ENCODE measurements at regions not wholly inside any gene's neighbourhood (a gene's known extent, or its start where the extent isn't known, plus 50 kb on each side); places are given as distances from the start of the nearest gene placed in this dataset.
"Not testable (repeated sequence)": the region's sequence is repeated elsewhere in the genome, so short reads cannot be mapped to it uniquely, and the experiment has no call there.

DNA sequence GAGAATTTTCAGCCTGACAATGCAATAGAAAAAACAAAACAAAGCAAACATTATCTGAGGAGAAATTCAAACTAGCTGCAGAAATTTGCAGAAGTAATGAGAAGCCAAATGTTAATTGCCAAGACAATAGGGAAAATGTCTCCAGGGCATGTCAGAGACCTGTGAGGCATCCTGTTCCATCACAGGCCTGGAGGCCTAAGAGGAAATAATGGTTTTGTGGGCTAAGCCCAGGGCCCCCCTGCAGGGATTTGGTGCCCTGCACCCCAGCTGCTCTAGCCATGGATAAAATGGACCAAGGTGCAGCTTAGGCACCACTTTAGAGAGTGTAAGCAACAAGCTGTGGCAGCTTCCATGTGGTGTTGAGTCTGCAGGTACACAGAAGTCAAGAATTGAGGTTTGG, 401.2 kb upstream of the NECTIN3 start:
- DNase-seq (ENCODE audit: low read depth, low spot score): no peak

DNA sequence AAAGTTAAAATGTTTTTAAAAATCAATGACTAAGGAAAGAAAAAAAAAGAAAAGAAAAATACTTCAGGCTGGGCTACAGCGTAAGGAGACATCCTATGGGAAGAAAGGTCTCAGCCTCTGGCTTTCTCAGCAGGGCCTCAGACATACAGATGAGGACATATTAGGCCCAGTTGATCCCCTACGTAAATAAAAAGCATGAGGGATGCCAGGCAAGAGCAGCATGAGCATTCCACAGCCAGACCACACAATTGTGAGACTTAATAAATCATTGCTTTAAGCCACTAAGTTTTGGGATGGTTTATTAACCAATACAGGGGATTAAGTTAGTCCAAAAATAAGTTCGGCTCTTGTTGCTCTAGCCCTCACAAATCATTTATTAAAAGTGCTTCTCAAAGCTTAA, 394.1 kb upstream of the NECTIN3 start:
- DNase-seq (ENCODE audit: low read depth, low spot score): peak; percentile 27

DNA sequence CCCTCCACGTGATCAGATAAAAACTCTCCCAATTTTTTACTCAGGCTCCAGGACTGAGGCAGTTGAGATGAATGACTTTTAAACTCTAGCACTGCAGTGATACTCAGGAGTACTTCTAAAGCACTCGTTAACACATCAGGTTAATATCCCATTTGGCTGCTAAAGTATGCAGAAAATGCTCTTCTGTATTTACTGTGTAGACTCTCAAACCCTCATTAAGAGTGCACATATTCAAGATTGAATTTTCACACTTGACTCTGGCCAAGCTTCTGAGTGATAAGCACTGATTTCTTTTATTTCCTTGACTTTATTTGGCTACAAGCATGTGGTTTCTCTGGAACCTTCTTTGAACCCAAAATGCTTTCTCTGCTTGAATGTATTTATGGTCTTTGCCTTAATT, 392.3 kb upstream of the NECTIN3 start:
- no peak for DNase-seq (ENCODE audit: low read depth, low spot score)

DNA sequence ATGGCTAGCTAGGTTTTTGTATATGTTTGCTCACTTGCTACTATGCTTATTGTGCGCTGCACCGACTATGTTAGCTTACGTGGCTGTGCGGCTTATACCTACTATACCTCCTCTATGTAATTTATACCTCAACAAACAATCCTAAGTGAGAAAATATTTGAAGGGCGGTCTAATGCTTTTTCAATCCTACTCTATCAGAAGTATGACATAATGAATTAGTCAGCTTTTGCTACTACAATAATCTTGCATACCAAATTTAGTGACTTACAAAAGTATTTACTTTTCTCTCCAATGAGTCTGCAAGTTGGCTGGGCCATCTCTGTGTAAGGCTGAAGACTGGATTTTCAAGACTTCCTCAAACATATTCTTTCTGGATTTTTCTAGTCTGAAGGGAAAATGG, 391.2 kb upstream of the NECTIN3 start:
- DNase-seq (ENCODE audit: low read depth, low spot score): no peak

DNA sequence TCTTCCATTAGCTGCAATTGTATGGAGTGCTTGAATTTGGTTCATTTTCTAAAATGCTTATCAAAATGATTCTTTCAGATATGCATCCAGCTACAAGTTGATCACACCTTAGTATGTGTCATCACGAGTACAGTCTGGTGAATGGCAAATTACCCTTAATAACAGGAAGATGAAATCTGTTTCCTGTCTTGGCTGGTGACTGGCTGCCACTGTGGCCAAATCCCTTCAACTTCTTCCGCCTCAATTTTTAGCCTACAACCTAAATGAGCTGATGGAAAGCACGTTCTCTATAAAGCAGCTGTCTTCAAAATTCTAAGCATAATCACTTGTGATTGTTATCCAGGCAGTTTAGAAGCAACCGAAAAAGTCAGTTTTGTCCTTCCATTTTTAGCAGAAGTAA, 387.1 kb upstream of the NECTIN3 start:
- no peak for DNase-seq (ENCODE audit: low read depth, low spot score)

DNA sequence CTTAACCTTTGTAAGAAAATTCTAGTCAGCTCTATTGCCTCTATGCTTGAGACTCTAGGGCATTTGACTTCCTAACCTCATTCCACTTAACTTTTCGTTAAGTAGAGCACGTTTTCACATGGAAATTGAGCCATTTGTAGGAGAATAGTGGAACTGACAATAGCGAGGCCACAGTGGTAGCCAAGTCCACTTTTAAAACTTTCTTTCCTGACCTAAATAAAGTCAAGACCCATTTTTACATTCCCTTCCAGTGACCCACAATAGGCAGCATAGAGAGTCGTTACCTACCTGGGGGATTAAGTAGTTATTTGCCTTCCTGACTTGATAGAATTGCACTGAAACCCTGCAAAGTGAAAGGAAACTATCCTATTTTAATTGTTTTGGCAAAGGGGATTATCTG, 386.0 kb upstream of the NECTIN3 start:
- DNase-seq (ENCODE audit: low read depth, low spot score): no peak

DNA sequence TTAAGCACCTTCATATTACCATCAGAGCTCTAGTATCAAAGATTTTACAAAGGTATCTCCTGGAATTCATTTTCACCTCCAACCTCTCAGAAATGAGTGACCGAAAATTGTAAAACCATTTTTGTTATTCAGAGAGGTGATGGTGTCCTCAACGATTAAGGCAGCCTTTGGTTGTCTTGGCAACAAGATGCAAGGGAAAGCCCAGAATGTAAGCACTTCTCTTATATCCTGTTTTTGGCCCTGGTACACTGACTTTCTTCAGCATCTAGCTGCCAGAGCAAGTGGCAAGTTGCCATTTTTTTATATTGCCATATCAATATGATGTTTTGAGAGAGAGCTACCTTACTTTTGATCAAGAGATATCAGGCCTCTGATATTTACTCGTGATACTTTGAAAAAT, 384.9 kb upstream of the NECTIN3 start:
- DNase-seq (ENCODE audit: low read depth, low spot score): no peak

DNA sequence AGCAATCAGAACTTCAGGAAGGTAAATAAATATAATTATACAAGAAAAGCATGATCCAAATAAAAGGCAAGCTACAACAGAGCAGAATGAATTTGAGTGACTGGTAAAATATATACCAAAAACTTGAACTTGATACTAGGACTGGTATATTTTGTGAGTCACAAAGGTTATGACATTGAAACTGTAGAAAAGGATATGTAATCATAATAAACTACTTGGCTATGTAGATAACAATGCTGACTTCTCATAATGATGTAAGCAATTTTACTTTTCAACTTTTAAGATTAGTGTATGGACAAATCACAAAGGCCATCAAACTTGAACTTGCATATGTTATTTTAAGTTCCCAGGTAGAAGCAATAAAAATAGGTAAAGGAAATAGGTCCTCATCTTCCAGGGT, 384.5 kb upstream of the NECTIN3 start:
- no peak for DNase-seq (ENCODE audit: low read depth, low spot score)

DNA sequence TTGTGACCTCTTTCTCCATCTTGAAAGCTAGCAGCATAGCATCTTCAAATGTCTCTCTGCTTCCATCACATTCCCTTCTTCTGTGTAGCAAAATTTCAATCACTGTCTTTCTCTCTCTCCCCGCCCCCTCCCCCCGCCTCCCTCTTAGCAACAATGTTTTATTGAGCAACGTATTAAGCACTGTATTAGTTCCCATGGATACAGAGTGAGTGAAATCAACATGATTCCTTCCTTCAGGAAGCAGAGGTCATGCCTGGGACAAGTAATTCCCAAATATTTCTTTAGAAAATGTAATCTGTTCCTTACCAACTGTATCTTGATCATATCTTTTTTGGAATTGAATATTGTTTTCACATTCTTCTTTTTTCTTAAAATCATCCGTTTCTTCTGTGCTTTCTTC, 373.7 kb upstream of the NECTIN3 start:
- DNase-seq (ENCODE audit: low read depth, low spot score): no peak

DNA sequence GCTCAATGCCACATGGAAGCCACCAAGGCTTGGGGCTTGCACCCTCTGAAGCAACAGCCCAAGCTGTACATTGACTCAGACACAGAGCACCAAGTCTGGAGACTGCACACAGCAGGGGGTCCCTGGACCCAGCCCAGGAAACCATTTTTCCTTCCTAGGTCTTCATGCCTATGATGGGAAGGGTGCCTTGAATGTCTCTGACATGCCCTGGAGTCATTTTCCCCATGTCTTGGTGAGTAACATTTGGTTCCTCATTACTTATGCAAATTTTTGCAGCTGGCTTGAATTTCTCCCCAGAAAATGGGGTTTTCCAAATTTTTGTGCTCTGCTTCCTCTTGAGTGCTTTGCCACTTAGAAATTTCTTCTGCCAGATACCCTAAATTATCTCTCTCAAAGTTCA, 367.3 kb upstream of the NECTIN3 start:
- DNase-seq (ENCODE audit: low read depth, low spot score): not testable (repeated sequence)

DNA sequence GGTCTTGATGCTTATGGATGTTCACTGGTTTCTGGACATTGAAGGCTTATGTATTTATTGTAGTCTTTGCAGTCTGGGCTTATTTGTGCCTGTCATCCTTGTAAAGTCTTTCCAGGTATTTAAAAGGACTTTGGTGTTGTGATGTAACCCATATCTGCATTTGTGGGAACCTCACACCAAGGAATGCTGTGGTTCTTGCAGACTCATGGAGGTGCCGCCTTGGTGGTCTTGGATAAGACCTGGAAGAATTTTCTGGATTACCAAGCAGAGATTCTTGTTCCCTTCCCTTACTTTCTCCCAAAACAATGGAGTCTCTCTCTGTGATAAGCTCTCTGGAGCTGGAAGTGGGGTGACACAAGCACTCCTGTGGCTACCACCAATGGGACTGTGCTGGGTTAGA, 363.5 kb upstream of the NECTIN3 start:
- no peak for DNase-seq (ENCODE audit: low read depth, low spot score)

DNA sequence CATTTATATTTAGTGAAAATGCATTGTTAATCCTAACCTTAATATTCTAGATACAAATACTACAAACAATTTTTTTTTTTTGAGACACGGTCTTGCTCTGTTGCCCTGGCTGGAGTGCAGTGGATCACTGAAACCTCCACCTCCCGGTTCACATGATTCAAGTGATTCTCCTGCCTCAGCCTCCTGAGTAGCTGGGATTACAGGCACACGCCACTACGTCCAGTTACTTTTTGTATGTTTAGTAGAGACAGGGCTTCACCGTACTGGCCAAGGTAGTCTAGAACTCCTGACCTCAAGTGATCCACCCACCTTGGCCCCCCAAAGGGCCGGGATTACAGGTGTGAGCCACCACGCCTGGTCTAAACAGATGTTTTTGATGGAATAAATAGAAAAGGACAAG, 361.5 kb upstream of the NECTIN3 start:
- DNase-seq (ENCODE audit: low read depth, low spot score): no peak

DNA sequence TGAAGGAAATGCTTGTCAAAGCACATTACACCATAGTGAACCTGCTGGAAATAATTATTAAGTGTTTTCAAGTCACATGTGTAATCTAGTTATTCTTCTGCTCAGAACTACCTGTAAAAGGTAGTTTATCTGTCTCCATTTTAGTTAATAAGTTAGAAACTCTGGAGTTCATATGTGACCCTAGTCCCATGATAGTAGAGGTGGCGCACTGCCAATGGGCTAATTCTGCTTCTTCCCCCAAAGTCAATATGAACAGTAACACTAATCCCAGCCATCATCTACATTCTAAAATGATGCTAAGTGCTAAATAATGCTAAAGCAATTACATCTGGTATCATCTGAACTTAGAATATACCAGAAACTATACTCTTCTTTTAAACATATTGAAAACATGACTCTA, 361.0 kb upstream of the NECTIN3 start:
- DNase-seq (ENCODE audit: low read depth, low spot score): no peak

DNA sequence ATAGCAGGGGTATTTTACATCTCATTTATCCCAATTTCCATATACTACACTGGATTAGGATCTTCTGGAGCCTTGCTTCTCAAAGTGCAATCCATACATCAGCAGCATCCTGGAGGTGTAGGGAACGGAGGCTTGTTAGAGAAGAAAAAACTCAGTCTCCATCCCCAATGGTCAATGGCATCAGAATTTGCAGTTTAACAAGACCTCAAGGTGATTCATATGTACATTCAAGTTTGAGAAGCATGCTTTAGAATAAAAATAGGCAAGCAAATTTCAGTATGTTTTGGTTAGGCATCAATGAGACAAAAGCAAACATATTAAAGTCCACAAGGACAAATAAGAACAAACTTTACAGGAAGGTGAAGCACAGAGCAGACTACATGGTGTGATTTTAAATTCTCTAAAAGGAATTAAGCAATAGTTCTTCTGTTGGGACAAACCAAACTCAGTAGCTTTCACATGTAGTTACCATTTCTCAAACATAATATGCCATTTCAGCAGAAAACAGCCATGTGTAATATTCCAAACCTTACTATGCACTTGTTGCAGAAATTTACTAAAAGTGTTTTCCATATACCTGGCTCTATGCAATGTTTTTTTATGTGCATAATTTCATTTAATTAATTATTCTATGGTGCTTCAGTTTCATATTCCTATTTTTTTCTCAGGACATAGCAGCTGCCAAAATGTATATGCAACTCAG, 360.3 kb upstream of the NECTIN3 start:
- no peak for DNase-seq (ENCODE audit: low read depth, low spot score)

DNA sequence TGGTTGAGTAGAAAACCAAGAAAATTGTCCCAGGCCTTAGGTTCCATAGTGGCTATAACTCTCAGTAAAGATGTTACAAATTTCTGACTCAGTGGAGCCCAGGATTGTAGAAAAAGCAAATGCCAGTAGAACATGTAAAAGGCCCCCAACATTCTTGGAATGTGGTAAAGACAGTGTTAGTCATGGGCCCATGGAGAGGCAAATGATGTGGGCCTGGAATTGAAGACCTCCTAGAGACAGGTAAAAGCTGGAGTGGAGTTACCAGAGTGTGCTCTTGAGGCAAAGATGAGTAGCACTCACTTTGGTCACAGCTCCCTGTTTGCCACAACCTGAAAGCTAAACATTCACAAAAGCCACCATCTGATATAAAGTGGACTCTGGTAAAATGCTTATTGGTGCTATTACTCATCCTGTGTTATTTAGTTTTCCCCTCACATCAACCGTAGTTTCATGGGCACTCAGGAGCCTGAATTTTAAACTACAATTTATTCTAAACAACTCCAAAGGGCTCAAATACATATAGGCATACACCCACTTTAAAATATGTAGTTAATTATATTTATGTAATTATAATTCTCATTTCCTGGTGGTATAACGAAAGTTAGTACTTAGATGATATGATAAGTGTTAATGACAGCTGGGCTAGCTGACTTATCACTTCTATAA, 359.6 kb upstream of the NECTIN3 start:
- DNase-seq (ENCODE audit: low read depth, low spot score): no peak

DNA sequence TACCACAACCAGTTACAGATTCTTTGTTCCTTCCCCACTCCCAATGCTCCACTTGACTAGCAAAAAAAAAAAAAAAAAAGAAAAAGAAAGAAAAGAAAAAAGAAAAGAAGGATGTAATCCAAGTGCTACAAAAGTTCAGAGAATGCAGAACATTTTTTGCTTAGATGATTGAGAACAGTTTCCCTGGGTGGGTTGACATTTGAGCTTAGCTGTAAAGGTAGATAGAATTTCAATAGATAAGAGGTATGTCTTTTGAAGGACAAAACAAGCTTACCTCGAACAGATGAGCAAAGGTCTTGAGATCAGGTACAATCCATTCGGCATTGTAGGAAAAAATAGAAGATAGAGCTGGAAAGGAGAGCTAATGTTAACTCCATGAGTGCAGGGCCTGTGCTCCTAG, 344.6 kb upstream of the NECTIN3 start:
- DNase-seq (ENCODE audit: low read depth, low spot score): no peak

DNA sequence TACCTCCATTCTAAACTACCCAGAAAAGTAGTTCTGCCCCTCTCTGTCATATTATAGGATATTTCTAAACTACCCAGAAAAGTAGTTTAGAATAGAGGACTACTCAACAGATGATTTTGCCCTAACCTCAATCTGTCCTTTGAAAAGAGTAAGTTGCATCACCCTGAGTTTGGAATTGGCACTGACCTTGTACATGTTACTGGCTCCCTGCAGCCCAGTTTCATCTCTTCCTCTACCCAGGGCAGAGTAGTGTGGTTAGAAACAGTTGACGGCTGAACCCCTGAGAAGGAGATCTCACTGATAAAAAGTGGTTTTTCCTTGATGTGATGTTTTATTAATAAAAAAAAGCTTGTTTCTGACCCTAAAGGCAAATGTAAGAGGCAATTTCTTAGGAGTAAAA, 340.5 kb upstream of the NECTIN3 start:
- no peak for DNase-seq (ENCODE audit: low read depth, low spot score)

DNA sequence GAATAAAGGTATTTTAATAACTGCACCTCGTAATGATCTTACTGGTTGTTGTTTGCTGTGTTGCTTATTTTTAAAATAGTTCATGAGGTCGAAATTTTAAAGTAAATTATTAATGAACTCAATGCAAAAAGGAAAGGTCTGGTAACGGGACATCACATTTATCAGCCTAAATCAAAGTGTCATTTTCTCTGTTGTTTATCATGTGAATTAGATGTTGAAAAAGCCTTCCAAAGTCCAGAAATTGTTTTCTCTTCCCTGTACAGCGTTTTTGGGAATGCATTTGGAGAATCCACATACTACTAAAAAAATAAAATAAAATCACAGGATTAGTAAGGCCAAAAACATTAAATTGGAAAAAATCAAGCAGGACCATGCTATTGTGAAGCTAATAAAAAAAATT, 339.2 kb upstream of the NECTIN3 start:
- no peak for DNase-seq (ENCODE audit: low read depth, low spot score)

DNA sequence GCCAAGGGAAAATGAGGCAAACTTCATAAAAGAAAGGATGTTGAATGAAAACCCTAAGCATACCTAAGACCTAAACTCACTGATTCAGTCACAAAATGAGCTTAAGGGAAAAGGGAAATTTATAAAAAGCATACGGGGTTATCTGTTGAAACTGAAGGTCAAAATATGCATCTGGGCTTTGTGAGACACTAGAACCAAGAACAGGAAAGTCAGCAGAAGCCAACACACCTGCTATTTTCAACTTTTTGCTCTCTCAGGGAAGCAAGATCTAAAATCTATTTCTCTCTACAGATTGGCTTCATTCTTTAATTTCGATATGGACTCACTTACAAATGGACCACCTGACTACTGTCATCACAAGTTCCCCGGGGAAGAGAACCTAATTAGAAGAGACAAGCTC, 338.6 kb upstream of the NECTIN3 start:
- no peak for DNase-seq (ENCODE audit: low read depth, low spot score)

DNA sequence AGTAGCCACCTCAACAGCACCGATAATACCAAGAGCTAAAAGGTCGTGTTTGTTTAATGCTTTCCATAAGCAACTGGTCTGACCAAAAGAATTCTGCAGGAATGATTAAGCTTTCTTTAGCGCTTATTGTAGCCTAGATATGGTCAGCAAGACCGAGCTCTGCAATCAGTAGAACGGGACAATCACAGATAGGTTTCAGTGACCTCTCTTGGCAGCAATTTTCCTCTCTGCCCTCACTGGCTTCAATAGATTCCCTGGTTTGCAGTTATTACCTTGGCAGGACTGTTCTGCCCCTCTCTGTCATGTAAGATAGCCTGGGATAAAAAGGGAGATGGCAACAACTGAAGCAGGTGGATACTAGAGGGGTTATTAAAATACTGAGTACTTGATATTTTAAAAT, 337.1 kb upstream of the NECTIN3 start:
- DNase-seq (ENCODE audit: low read depth, low spot score): no peak

DNA sequence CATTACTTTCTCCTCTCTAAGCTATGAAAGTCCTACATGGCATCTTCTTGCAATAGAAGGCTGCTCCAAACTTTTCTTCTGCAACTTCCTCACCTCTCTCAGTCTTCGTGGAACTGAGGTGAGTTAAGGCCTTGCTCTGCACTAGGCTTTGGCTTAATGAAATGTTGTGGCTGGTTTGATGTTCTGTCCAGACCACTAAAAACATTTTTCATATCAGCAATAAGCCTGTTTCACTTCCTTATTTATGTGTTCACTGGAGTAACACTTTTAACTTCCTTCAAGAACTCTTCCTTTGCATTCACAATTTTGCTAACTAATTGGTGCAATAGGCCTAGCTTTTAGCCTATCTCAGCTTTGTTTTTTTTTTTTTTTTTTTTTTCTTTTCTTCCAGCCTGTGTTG, 335.3 kb upstream of the NECTIN3 start:
- DNase-seq (ENCODE audit: low read depth, low spot score): no peak

DNA sequence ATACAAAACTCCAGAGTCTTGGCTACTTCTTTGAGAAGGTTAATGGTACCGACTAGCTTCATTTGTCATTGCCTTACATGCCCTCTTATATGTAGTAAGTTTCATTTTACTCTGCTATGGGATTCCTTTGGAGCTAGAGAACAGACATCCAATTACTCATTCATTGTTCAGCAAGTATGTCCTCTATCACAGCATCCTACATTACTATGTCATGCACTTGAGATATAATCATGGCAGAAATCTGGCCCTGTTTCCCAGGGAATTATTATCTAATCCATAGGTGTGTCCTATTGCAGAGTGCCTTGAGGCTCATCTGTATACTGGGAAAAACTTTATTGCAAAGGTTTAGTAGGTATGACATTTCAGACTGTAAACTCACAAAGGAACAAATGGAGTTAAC, 333.1 kb upstream of the NECTIN3 start:
- no peak for DNase-seq (ENCODE audit: low read depth, low spot score)

DNA sequence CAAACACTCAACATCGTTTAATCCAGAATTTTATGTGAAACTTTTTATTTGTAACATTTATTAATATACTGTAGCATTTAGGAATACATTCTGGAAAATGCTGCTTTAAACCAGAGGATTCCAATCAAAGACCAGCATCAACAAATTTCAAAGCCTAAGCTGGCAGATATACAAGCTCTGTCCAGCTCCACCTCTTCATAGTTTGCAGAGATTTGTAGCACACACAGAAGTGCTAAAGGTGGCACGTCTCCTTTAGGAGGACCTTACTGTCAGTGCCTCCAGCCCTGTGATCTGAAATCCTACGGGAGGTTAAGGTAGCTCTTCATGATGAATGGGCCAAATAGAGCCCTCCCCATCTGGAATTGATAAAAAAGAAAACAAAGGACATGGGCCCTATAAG, 329.7 kb upstream of the NECTIN3 start:
- no peak for DNase-seq (ENCODE audit: low read depth, low spot score)

DNA sequence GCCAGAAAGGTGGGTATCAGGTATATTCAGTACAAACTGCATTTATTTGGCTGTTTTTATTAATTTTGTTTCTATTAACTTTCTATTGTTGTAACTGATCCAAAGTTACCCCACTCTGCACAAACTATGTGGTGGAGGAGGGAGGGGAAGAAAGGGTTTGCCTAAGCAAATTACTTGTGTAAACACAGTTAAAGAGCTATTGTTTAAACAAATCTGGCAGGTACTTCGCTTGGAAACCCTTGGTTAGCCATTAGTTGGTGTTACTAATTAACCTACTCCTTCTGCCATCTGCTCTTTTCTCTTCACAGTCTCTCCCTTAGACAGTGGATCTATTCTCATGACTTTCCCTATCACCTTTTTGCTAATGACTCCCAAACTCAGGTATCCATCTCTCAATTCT, 328.4 kb upstream of the NECTIN3 start:
- no peak for DNase-seq (ENCODE audit: low read depth, low spot score)
